Endothelial cell of umbilical vein (primary cell): ENCODE measurements at regions not wholly inside any gene's neighbourhood (a gene's known extent, or its start where the extent isn't known, plus 50 kb on each side); places are given as distances from the start of the nearest gene placed in this dataset.

Source experiments
- EZH2 ChIP-seq: IDR thresholded peaks from 2 replicates; pipeline ENCODE4 v1.6.1; 2012; ENCODE audit warnings: borderline replicate concordance, low read depth, mild to moderate bottlenecking, moderate library complexity, low read length, inconsistent platforms; ENCODE audit not compliant: severe bottlenecking
- FOS ChIP-seq: IDR thresholded peaks from 2 replicates; pipeline ENCODE4 v1.6.1; 2011; ENCODE audit warnings: mild to moderate bottlenecking, low read length, moderate library complexity, borderline replicate concordance; ENCODE audit not compliant: insufficient read depth
- POLR2A ChIP-seq: IDR thresholded peaks from 2 replicates; pipeline ENCODE4 v1.6.1; 2012; ENCODE audit warnings: low read depth, mild to moderate bottlenecking, control low read depth, low read length
- POLR2AphosphoS5 ChIP-seq: IDR thresholded peaks from 2 replicates; pipeline ENCODE4 v1.6.1; 2012; ENCODE audit warnings: low read depth, mild to moderate bottlenecking, control low read depth, low read length, moderate library complexity; ENCODE audit not compliant: insufficient read depth
- TF ChIP-seq, protein P1 (sequence below), 2 donors: IDR thresholded peaks; 1 replicate in 1 of 2; 2 replicates in 1 of 2; pipeline ENCODE4 v1.5.1; 2011; ENCODE audit warnings: low read length in 2 of 2, mild to moderate bottlenecking in 2 of 2, moderate library complexity in 2 of 2, control low read depth in 1 of 2, inconsistent platforms in 1 of 2, low read depth in 1 of 2; ENCODE audit not compliant: insufficient read depth in 1 of 2; ENCODE audit errors: extremely low read depth in 1 of 2

DNA sequence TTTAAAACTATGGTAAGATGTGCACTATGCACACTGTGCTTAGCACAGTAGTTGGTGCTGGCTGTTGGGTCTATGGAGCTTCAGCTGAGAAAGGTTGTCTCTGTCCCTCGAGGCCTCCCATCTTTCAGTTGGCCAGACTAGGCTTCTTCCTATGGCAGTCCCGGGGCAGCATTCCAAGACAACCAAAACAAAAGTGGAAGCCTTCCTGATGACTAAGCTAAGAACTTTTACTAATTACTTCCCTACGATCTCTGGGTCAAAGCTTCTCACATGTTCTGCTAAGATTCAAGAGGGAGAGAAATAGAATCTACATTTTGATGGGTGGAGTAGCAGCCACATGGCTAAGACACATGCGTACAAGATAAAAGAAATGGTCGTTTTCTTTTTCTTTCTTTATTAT, 342.8 kb downstream of the TUSC7 start:
- TF ChIP-seq EZH2 (no peak), POLR2AphosphoS5 (no peak), POLR2A (no peak), FOS (no peak)
- TF ChIP-seq, protein P1, sequence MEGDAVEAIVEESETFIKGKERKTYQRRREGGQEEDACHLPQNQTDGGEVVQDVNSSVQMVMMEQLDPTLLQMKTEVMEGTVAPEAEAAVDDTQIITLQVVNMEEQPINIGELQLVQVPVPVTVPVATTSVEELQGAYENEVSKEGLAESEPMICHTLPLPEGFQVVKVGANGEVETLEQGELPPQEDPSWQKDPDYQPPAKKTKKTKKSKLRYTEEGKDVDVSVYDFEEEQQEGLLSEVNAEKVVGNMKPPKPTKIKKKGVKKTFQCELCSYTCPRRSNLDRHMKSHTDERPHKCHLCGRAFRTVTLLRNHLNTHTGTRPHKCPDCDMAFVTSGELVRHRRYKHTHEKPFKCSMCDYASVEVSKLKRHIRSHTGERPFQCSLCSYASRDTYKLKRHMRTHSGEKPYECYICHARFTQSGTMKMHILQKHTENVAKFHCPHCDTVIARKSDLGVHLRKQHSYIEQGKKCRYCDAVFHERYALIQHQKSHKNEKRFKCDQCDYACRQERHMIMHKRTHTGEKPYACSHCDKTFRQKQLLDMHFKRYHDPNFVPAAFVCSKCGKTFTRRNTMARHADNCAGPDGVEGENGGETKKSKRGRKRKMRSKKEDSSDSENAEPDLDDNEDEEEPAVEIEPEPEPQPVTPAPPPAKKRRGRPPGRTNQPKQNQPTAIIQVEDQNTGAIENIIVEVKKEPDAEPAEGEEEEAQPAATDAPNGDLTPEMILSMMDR (IDR thresholded peaks at IDR 0.05; ENCODE audit: extremely low read depth in 1 of 2, insufficient read depth in 1 of 2, low read depth in 1 of 2, low read length in 2 of 2), result no peak
